GM19035 (cell line): ENCODE measurements at regions not wholly inside any gene's neighbourhood (a gene's known extent, or its start where the extent isn't known, plus 50 kb on each side); places are given as distances from the start of the nearest gene placed in this dataset.

Experiments used
- ATAC-seq: cut with Tn5 transposase; IDR thresholded peaks from one replicate; pipeline ENCODE4 v1.9.1; 2021; ENCODE audit not compliant: unreplicated experiment

- ATAC-seq: no peak
Measured at GRCh38 chr20:20831794-20832193, 119.3 kb upstream of the RALGAPA2 start.

- ATAC-seq: no peak
Measured at GRCh38 chr20:20829681-20830080, 117.2 kb upstream of the RALGAPA2 start.

GRCh38 chr20:20827992-20828597 is 115.7 kb upstream of the RALGAPA2 start:
- no peak for ATAC-seq

- ATAC-seq: peak; percentile 61
Measured at GRCh38 chr20:20824924-20825584, 112.6 kb upstream of the RALGAPA2 start.

- ATAC-seq: no peak
Measured at GRCh38 chr20:20823476-20823881, 111.0 kb upstream of the RALGAPA2 start.

- no peak for ATAC-seq
Measured at GRCh38 chr20:20821484-20822260, 109.2 kb upstream of the RALGAPA2 start.

- ATAC-seq: no peak
Measured at GRCh38 chr20:20820785-20821483, 108.5 kb upstream of the RALGAPA2 start.

GRCh38 chr20:20820104-20820503 is 107.7 kb upstream of the RALGAPA2 start:
- ATAC-seq: no peak

GRCh38 chr20:20816969-20817755 is 104.7 kb upstream of the RALGAPA2 start:
- no peak for ATAC-seq

- ATAC-seq: no peak
Measured at GRCh38 chr20:20815711-20816455, 103.4 kb upstream of the RALGAPA2 start.

GRCh38 chr20:20814685-20815084 is 102.2 kb upstream of the RALGAPA2 start:
- ATAC-seq: no peak

GRCh38 chr20:20812136-20812535 is 99.7 kb upstream of the RALGAPA2 start:
- ATAC-seq: no peak

- ATAC-seq: no peak
Measured at GRCh38 chr20:20808016-20808415, 95.6 kb upstream of the RALGAPA2 start.

- ATAC-seq: no peak
Measured at GRCh38 chr20:20806121-20807095, 94.0 kb upstream of the RALGAPA2 start.

GRCh38 chr20:20803011-20803410 is 90.6 kb upstream of the RALGAPA2 start:
- no peak for ATAC-seq

GRCh38 chr20:20802328-20802727 is 89.9 kb upstream of the RALGAPA2 start:
- ATAC-seq: no peak

- no peak for ATAC-seq
Measured at GRCh38 chr20:20799716-20800312, 87.4 kb upstream of the RALGAPA2 start.

GRCh38 chr20:20797521-20798310 is 85.3 kb upstream of the RALGAPA2 start:
- ATAC-seq: no peak
